CD14-positive monocyte (primary cell): ENCODE measurements at regions not wholly inside any gene's neighbourhood (a gene's known extent, or its start where the extent isn't known, plus 50 kb on each side); places are given as distances from the start of the nearest gene placed in this dataset.

ENCODE experiments used
- DNase-seq, 3 donors: peaks; one replicate each; pipeline ENCODE4 v3.0.0-alpha.2; 2011 to 2022
- H2AFZ ChIP-seq: 2 replicates; pipeline ENCODE4 v1.6.0; 2012; ENCODE audit warnings: mild to moderate bottlenecking, low read depth, low read length, inconsistent platforms; ENCODE audit not compliant: insufficient read depth, poor library complexity, severe bottlenecking
- H3K27ac ChIP-seq, 2 donors: 1 replicate in 1 of 2; 2 replicates in 1 of 2; pipeline ENCODE4 v1.5.1; 2012 to 2013; ENCODE audit warnings: low read length in 2 of 2, control low read depth in 1 of 2, inconsistent platforms in 1 of 2, low read depth in 1 of 2, mild to moderate bottlenecking in 1 of 2
- H3K27me3 ChIP-seq, 2 donors: one replicate each; pipeline versions ENCODE4 v1.6.0 to v1.6.1; 2011 to 2013; ENCODE audit warnings: low read length in 2 of 2; ENCODE audit not compliant: control insufficient read depth in 2 of 2, insufficient read depth in 2 of 2
- H3K36me3 ChIP-seq, 2 donors: replicated peaks in 1 of 2; 1 replicate in 1 of 2; 2 replicates in 1 of 2; pipeline versions ENCODE4 v1.5.1 to v1.6.1; 2012 to 2013; ENCODE audit warnings: low read length in 2 of 2, control low read depth in 1 of 2, inconsistent platforms in 1 of 2, mild to moderate bottlenecking in 1 of 2; ENCODE audit not compliant: insufficient read depth in 2 of 2, control insufficient read depth in 1 of 2
- H3K4me1 ChIP-seq, 2 donors: 1 replicate in 1 of 2; 2 replicates in 1 of 2; pipeline versions ENCODE4 v1.5.1 to v1.6.1; 2012 to 2013; ENCODE audit warnings: low read length in 2 of 2, control low read depth in 1 of 2, inconsistent platforms in 1 of 2, mild to moderate bottlenecking in 1 of 2, moderate library complexity in 1 of 2; ENCODE audit not compliant: insufficient read depth in 2 of 2, control insufficient read depth in 1 of 2
- H3K4me2 ChIP-seq: replicated peaks from 2 replicates; pipeline ENCODE3; 2012; ENCODE audit warnings: low read length, moderate library complexity, mild to moderate bottlenecking; ENCODE audit not compliant: poor library complexity, severe bottlenecking; ENCODE audit errors: extremely low read depth
- H3K4me3 ChIP-seq, 3 experiments: fragments of 200-600 bp in 1 of 3; sonication (generic) in 1 of 3; replicated peaks in 1 of 3; 1 replicate in 2 of 3; 2 replicates in 1 of 3; pipeline ENCODE4 v1.5.1; 2011 to 2013; ENCODE audit warnings: low read length in 3 of 3, mild to moderate bottlenecking in 3 of 3, control low read depth in 2 of 3, low read depth in 2 of 3, inconsistent platforms in 1 of 3, moderate library complexity in 1 of 3
- H3K79me2 ChIP-seq: 2 replicates; pipeline ENCODE4 v1.6.0; 2012; ENCODE audit warnings: mild to moderate bottlenecking, control low read depth, inconsistent platforms, low read length, moderate library complexity; ENCODE audit not compliant: insufficient read depth
- H3K9ac ChIP-seq: 2 replicates; pipeline ENCODE4 v1.6.0; 2017; ENCODE audit warnings: low read length, mild to moderate bottlenecking; ENCODE audit not compliant: insufficient read depth, poor library complexity, severe bottlenecking
- H3K9me3 ChIP-seq, 2 donors: replicated peaks in 1 of 2; 1 replicate in 1 of 2; 2 replicates in 1 of 2; pipeline versions ENCODE4 v1.5.1 to v1.6.1; 2012 to 2013; ENCODE audit warnings: low read length in 2 of 2, control low read depth in 1 of 2; ENCODE audit not compliant: control insufficient read depth in 1 of 2, insufficient read depth in 1 of 2
- H4K20me1 ChIP-seq: 2 replicates; pipeline ENCODE4 v1.6.0; 2012; ENCODE audit warnings: mild to moderate bottlenecking, low read length, control low read depth, moderate library complexity; ENCODE audit not compliant: insufficient read depth
- H3K27ac Mint-ChIP-seq, 7 donors: one replicate each; pipeline ENCODE4 v1.8.0; 2020; ENCODE audit warnings: mild to moderate bottlenecking in 7 of 7, mixed read lengths in 7 of 7, moderate library complexity in 6 of 7, inconsistent platforms in 2 of 7
- H3K27me3 Mint-ChIP-seq, 3 donors: one replicate each; pipeline ENCODE4 v1.8.0; 2021 to 2022; ENCODE audit warnings: low read depth in 3 of 3, mild to moderate bottlenecking in 3 of 3, mixed read lengths in 3 of 3, moderate library complexity in 3 of 3, inconsistent platforms in 1 of 3
- H3K36me3 Mint-ChIP-seq, 2 donors: one replicate each; pipeline ENCODE4 v1.8.0; 2020; ENCODE audit warnings: mixed read lengths in 2 of 2, inconsistent platforms in 1 of 2, mild to moderate bottlenecking in 1 of 2
- H3K4me1 Mint-ChIP-seq: one replicate; pipeline ENCODE4 v1.8.0; 2020; ENCODE audit warnings: mild to moderate bottlenecking, mixed read lengths
- H3K4me3 Mint-ChIP-seq, 2 donors: one replicate each; pipeline ENCODE4 v1.8.0; 2020; ENCODE audit warnings: mild to moderate bottlenecking in 2 of 2, mixed read lengths in 2 of 2, moderate library complexity in 1 of 2
- H3K9me3 Mint-ChIP-seq, 7 donors: one replicate each; pipeline ENCODE4 v1.8.0; 2020 to 2022; ENCODE audit warnings: mixed read lengths in 7 of 7, mild to moderate bottlenecking in 6 of 7, moderate library complexity in 6 of 7, inconsistent platforms in 2 of 7
- CTCF ChIP-seq: fragments of 200-600 bp; IDR thresholded peaks from one replicate; pipeline ENCODE4 v1.8.0; 2022; ENCODE audit warnings: antibody characterized with exemption, mild to moderate bottlenecking
- WGBS: methylation state at CpG from one replicate; pipeline ENCODE4 v1.1.5; 2013; ENCODE audit warnings: missing lambda C conversion rate; ENCODE audit not compliant: insufficient coverage; 5-methylcytosine and 5-hydroxymethylcytosine counted together
- intact Hi-C, 2 donors: fragments of 100-400 bp; cut with micrococcal nuclease; formaldehyde crosslinking; loops; one replicate each; pipeline versions ENCODE4 v1.15.0 to v1.15.1; 2023

GRCh38 chr12:67489007-67489406 lies 159.5 kb upstream of the DYRK2 start:
- intact Hi-C loops, result no loop called here
- Histone ChIP-seq H3K27me3 (no peaks in the 10 kb centered on the region), H3K9ac (no peak overlapping the region), H3K4me1 (peaks cover 5 to 6% of the 10 kb centered on the region in 2 donors), H4K20me1 (no peaks in the 10 kb centered on the region), H3K4me2 (no peak overlapping the region), H3K9me3 (peaks cover 40 to 46% of the 10 kb centered on the region in 2 donors), H3K4me3 (no peak overlapping the region), H2AFZ (no peak overlapping the region), H3K27ac (no peak overlapping the region), H3K79me2 (no peaks in the 10 kb centered on the region), H3K36me3 (no peaks in the 10 kb centered on the region)
- H3K9me3 Mint-ChIP-seq, result peaks cover 33 to 63% (median 51%) of the 10 kb centered on the region in 7 donors
- peaks cover 0 to 3% (median 0%) of the 10 kb centered on the region in 3 donors for H3K27me3 Mint-ChIP-seq
- no peak for TF ChIP-seq CTCF
- no peak for DNase-seq
- H3K4me3 Mint-ChIP-seq, result no peak overlapping the region
- peaks cover 8% of the 10 kb centered on the region for H3K4me1 Mint-ChIP-seq
- peaks cover 0 to 4% of the 10 kb centered on the region in 2 donors for H3K36me3 Mint-ChIP-seq
- no peak overlapping the region for H3K27ac Mint-ChIP-seq
- WGBS, result 100% methylated on average over 3 of the region's 3 CpGs

GRCh38 chr12:67496581-67496980 lies 152.0 kb upstream of the DYRK2 start:
- H3K27ac Mint-ChIP-seq, result no peak overlapping the region
- DNase-seq, result no peak
- Histone ChIP-seq H3K4me1 (no peaks in the 10 kb centered on the region), H3K27ac (no peak overlapping the region), H2AFZ (no peak overlapping the region), H3K79me2 (no peaks in the 10 kb centered on the region), H3K4me2 (no peak overlapping the region), H3K9ac (no peak overlapping the region), H4K20me1 (no peaks in the 10 kb centered on the region), H3K27me3 (no peaks in the 10 kb centered on the region), H3K4me3 (no peak overlapping the region), H3K36me3 (no peaks in the 10 kb centered on the region), H3K9me3 (peaks cover 0 to under 1% of the 10 kb centered on the region in 2 donors)
- peaks cover 0 to 16% (median 11%) of the 10 kb centered on the region in 7 donors for H3K9me3 Mint-ChIP-seq
- no peaks in the 10 kb centered on the region for H3K36me3 Mint-ChIP-seq
- no CpG with 5 or more reads among the region's 2 CpGs for WGBS
- H3K4me1 Mint-ChIP-seq, result no peaks in the 10 kb centered on the region
- no peak for TF ChIP-seq CTCF
- peaks cover 0 to 4% (median 3%) of the 10 kb centered on the region in 3 donors for H3K27me3 Mint-ChIP-seq
- intact Hi-C loops, result no loop called here
- H3K4me3 Mint-ChIP-seq, result no peak overlapping the region
